Adrenal gland (tissue), 5 donors: ENCODE measurements at regions not wholly inside any gene's neighbourhood (a gene's known extent, or its start where the extent isn't known, plus 50 kb on each side); places are given as distances from the start of the nearest gene placed in this dataset.

ENCODE experiments used
- POLR2A ChIP-seq, 2 donors: fragments of 450-650 bp; IDR thresholded peaks; one replicate each; pipeline ENCODE4 v1.6.1; 2017; ENCODE audit warnings: antibody characterized with exemption in 2 of 2, mild to moderate bottlenecking in 2 of 2, moderate library complexity in 1 of 2
- TF ChIP-seq, protein P1 (sequence below), 6 experiments: fragments of 450-650 bp in 4 of 6; fragments of 200-600 bp in 2 of 6; sonication (generic) in 1 of 6; IDR thresholded peaks; 1 replicate in 5 of 6; 2 replicates in 1 of 6; pipeline versions ENCODE4 v1.5.1 to v1.8.0; 2016 to 2021; ENCODE audit warnings: antibody characterized with exemption in 6 of 6, mild to moderate bottlenecking in 2 of 6, moderate library complexity in 1 of 6
- donor health status: DM: no; HTN: no; CAD: no.

DNA sequence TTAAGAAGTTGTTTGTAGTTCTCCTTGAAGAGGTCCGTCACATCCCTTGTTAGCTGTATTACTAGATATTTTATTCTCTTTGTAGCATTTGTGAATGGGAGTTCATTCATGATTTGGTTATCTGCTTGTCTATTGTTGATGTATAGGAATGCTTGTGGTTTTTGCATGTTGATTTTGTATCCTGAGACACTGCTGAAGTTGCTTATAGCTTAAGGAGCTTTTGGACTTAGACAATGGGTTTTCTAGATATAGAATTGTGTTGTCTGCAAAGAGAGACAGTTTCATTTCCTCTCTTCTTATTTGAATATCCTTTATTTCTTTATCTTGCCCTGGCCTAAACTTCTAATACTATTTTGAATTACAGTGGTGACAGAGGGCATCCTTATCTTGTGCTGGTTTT, 52.1 kb upstream of the GRID2 start:
- TF ChIP-seq, protein P1, sequence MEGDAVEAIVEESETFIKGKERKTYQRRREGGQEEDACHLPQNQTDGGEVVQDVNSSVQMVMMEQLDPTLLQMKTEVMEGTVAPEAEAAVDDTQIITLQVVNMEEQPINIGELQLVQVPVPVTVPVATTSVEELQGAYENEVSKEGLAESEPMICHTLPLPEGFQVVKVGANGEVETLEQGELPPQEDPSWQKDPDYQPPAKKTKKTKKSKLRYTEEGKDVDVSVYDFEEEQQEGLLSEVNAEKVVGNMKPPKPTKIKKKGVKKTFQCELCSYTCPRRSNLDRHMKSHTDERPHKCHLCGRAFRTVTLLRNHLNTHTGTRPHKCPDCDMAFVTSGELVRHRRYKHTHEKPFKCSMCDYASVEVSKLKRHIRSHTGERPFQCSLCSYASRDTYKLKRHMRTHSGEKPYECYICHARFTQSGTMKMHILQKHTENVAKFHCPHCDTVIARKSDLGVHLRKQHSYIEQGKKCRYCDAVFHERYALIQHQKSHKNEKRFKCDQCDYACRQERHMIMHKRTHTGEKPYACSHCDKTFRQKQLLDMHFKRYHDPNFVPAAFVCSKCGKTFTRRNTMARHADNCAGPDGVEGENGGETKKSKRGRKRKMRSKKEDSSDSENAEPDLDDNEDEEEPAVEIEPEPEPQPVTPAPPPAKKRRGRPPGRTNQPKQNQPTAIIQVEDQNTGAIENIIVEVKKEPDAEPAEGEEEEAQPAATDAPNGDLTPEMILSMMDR (IDR thresholded peaks at IDR 0.05) = no peak
- no peak for TF ChIP-seq POLR2A (IDR thresholded peaks at IDR 0.05)
